CD4-positive, alpha-beta T cell treated with Interleukin-10 for 1 hour (primary cell): ENCODE measurements at regions not wholly inside any gene's neighbourhood (a gene's known extent, or its start where the extent isn't known, plus 50 kb on each side); places are given as distances from the start of the nearest gene placed in this dataset.

Experiments
- DNase-seq: peaks from one replicate; pipeline ENCODE4 v3.0.0-alpha.2; 2020

DNA sequence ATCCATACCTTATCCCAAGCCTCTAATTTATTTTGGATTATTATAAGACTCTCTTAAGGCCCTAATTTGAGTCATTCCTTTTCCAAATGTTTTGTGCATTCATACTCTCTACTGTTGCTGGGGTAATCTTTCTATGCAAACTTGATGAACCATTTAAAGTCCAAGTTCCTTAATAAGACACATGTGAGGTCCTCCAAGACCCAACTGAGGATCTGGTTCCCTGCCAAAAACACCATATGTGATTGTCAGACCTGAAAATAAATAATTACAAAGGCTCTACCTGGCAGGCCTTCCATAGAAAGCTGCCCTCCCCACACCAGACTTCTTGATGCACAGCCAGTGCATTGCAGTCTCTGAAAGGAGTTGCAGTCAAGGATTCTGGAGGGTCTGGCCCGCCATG is 257.9 kb upstream of the AKR1E2 start:
- DNase-seq = no peak

DNA sequence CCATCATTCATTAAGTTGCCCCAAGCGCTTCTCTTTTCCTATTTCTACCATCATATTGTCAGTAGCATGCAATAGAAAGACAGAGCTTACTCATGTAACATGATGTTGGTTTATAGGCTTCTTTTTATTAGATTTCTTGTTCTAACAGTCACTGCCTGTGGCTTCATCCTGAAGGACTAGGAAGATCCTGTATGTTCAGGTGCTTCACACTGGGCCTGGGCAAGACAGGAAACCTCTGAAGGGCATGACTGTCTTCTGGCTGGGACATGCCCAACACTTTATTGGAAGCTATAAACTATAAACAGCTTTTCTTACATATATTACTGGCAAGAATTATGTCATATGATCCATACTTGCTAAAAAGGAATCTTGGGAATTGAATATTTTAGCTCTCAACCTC is 258.4 kb upstream of the AKR1E2 start:
- DNase-seq = no peak

DNA sequence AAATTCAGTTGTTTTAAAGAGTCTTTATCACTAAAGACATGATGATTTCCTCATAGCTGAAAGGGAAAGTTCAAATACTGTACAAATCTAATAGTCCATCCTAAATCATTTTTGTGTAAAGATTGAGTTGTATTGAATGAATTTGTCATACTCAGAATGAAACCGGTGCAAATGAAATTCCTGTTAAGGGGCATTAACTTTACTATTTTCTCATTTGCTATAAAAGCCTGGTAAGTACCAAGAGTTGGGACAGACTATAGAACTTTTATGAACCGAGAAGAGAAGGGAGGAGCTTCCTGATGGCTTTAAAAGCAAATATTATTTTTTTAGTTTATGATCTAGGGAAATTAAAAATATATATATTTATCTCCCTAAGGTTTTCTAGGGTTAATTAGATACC is 260.0 kb upstream of the AKR1E2 start:
- no peak for DNase-seq

DNA sequence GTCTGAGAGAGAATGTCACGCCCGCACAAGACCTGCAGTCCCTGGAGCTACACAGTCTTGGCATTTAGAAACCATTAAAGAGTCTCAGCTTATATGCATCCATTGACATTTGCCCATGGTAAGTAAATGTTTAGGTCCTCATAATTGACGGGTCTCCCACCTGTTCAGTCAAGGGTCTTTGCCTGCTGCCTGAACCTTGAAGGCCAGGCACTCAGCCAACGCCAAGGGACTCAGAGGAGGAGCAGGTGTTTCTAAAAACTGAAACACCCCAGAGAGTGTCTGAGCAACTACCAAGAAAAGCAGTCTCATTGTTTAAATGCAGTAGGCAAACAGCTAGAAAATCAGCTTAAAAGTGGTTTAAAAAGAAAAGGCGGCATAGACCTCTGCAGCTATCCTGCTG is 264.7 kb upstream of the AKR1E2 start:
- DNase-seq = no peak

GRCh38 chr10:4557469-4557868 is 268.5 kb upstream of the AKR1E2 start:
- no peak for DNase-seq

DNA sequence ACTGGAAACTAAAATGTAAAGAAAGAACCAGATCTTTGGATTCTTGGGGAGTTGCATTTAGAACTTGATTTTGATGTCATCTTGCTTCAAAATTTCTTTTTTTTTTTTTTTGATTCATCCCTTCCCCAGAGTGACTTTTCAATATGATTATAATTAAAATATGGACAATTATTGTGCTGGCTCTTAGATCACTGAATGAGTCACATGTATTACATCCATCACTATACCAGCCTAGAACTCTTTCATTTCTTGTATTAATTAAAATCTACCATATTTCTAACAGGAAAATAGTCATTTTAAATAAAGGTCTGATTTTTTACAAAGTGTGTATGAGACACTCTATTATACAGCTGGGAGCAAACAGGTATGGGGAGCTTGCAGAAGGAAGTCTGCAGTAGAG is 269.5 kb upstream of the AKR1E2 start:
- DNase-seq = no peak

- no peak for DNase-seq
Observed at GRCh38 chr10:4555920-4556319, 270.1 kb upstream of the AKR1E2 start.

DNA sequence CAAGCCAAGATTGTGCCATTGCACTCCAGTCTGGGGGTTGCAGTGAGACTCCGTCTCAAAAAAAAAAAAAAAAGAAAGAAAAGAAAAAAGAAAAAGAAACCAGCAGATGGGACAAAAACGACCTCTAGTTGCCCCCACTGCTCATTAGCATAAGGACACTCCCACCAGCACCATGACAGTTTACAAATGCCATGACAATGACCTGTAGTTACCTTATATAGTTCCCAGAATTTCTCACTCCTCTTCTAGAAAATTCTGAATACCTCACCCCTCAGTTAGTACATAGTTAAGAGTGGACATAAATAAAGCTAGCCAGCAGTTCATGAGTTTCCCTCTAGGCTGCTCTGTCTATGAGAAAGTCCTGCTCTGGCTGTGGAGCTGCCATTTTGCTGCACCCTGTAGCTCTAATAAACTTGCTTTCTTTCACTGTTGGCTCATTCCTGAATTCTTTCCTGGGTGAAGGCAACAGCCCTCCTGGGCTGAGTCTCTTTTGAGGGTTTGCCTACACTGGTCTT is 276.8 kb upstream of the AKR1E2 start:
- DNase-seq = no peak

DNA sequence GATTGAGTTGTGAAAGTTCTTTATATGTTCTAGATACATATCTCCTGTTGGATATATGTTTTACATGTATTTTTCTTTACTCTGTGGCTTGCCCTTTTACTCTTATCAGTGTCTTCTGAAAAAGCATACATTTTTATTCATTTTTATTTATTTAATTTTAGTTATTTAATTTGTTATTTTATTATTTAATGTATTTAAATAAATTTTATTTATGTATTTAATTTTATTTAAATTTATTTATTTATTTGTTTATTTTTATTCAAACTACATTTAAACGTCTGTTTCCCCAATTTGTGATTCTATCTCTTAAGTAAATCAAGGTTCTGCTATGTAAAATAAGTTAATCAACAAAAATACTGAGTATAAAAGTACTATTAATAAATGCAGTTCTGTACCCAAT is 279.1 kb upstream of the AKR1E2 start:
- DNase-seq = no peak

GRCh38 chr10:4546500-4546899 is 279.5 kb upstream of the AKR1E2 start:
- DNase-seq = no peak

DNA sequence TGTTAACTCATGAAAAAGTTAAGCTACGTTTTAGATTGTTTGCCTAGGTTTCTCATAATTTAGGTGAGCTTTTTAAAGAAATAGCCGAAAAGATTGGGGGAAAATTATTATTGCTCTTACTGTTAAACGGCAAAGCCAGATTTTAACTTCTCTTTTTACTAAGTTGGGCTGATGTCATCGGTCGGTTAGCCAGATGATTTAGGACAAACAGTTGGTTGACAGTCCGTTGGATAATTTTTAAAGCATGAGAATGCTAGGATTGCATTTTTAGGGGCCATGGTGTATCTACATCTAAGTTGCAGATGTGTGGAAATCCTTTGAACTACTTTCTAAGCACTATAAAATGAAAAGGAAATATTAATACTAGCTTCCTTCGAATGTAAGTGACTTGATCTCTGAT is 280.9 kb upstream of the AKR1E2 start:
- DNase-seq = no peak

- DNase-seq = no peak
Observed at GRCh38 chr10:4543938-4544533, 282.0 kb upstream of the AKR1E2 start.

- no peak for DNase-seq
Observed at GRCh38 chr10:4541292-4541691, 284.7 kb upstream of the AKR1E2 start.

DNA sequence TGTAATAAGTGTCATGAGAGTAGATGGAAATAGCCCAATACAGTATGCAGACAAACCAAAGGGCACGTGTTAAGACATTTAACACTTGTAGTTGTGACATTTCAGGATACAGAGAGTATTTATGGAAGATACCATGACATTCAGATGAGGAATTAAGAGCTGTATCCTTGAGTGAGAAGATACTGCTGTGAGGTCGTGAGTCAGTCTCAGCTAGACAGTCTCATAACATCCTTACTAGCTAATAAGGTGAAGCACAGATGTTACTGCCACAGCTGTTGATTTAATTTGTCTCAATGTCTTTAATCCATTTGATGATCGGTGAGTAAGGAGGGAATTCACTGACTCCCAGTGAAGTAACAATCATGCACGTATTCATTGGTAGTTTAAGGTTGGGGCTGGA is 288.0 kb upstream of the AKR1E2 start:
- no peak for DNase-seq

DNA sequence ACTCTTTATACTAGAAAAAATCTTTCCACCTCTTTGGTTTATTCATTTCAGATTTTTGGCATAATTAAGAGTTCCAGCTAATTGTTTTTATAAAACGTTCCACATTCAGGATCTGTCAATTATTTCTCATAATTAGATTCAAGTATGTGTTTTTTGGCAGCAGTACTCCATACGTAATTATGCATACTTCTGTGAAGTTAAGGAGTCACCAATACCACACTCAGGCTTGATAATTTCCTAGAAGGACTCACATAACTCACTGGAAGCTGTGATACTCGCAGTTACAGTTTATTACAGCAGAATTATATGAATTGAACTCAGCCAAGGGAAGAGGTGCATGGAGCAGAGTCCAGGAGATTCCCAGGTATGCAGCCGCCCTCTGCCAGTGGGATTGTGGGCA is 290.5 kb upstream of the AKR1E2 start:
- DNase-seq = no peak

DNA sequence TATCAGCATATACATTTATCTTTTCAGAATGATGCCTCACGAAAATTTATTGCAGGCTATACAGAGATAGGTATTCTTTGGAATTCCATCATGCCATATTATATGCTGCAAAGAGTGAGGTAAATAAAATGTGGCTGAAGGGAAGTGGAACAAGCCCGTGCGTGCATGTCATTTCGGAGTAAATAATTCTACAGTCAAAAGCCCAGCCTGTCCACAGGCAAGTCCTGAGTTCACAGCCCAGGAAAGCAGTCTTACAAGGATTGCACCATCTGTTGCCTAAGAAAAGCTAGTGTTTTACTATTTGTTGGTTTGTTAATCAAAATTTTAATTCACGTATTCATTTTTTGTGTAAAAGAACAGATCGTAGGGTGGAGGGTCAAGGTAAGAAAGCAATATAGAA is 292.4 kb upstream of the AKR1E2 start:
- no peak for DNase-seq

DNA sequence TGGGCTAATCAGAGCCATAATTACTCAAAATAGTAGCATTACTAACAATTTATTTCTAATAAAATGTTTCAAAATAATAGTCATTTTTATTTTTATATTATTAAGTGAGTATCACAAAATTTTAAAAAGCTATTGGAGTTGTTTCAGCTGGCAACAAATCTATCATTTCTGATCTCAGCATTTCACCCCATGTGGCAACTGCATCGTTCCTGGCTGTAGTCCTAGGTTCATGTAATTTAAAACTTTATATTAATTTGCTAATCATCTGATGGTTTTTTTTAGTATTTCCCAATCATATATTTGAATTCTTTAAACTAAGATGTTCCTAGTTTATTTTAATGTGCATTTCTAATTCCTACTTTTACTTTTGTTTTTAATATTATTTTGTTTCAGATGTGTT is 293.0 kb upstream of the AKR1E2 start:
- no peak for DNase-seq

DNA sequence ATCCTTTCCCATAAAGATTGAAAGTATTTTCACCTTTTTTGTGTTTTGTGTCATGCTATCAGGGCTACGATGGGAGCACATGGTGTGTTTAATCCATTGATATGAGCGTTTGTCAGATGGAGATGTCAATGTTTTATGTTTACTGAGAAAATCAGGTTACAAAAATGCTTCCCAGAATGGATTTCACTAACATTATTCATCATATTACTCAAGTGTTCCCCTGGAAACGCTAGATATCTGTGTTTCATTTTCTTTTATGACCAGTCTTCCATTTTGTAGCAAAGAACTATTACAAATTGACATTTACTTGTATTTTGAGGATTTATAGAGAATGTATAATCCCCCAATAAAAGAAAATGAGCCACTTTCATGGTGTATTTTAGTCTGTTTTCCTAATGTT is 293.5 kb upstream of the AKR1E2 start:
- DNase-seq = no peak

GRCh38 chr10:4532011-4532410 is 294.0 kb upstream of the AKR1E2 start:
- no peak for DNase-seq

- DNase-seq = no peak
Observed at GRCh38 chr10:4529266-4529665, 296.7 kb upstream of the AKR1E2 start.

- no peak for DNase-seq
Observed at GRCh38 chr10:4527281-4527970, 298.6 kb upstream of the AKR1E2 start.

- DNase-seq = no peak
Observed at GRCh38 chr10:4526311-4526731, 299.7 kb upstream of the AKR1E2 start.

DNA sequence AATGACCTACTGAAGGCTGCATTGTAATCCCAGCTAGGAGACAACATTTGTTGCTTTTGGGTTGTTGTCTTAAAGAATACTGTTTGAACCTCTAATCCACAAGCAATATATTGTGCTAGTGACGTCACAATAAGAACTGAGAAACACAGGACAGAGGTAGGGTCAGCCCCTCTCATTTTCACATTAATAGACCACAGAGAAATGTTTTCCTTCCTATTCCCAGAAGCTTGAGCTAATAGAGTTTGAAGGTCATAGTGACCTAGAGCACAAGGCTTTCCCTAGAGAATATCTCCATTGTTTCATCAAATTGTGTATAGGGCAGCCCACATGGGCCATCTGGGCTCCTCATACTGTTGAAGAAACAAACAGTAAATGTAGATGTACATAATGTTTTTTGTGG is 300.9 kb upstream of the AKR1E2 start:
- no peak for DNase-seq

DNA sequence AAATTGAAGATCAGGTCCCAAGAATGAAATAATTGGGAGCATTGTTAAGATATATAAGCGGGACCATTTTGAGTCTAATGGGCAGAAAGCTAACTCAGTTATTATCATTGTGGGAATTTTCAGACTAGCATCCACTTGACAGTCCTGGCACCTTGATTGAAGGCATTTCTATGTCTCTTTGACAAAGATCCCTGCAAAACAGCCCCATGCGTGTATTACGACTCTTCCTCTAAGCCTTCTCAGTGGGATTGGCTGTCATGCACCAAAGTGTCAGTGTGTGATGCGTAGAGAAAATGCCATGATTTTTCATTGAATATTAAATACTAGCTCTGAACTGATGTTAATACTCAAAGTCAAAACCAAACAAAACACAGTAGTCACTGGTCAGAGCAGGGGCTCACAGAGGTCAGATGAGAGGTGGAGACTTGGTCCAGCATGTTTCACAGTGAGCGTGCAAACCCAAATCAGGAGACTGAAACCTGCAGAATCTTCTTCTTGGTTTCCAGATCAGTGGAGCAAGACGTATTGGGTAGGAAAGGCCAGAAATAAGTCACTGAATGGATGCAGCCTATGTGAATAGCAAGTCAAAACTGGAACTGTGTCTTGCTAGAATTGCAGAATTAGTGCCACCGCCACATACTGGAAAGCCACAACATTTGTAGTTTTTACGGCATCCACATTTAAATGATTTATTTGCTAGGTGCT is 303.6 kb upstream of the AKR1E2 start:
- no peak for DNase-seq
